HG03159 (cell line): ENCODE measurements at regions not wholly inside any gene's neighbourhood (a gene's known extent, or its start where the extent isn't known, plus 50 kb on each side); places are given as distances from the start of the nearest gene placed in this dataset.
"Not testable (repeated sequence)": the region's sequence is repeated elsewhere in the genome, so short reads cannot be mapped to it uniquely, and the experiment has no call there.

Experiments
- ATAC-seq: cut with Tn5 transposase; IDR thresholded peaks from one replicate; pipeline ENCODE4 v1.9.1; 2021; ENCODE audit warnings: mild to moderate bottlenecking, moderate library complexity; ENCODE audit not compliant: unreplicated experiment

DNA sequence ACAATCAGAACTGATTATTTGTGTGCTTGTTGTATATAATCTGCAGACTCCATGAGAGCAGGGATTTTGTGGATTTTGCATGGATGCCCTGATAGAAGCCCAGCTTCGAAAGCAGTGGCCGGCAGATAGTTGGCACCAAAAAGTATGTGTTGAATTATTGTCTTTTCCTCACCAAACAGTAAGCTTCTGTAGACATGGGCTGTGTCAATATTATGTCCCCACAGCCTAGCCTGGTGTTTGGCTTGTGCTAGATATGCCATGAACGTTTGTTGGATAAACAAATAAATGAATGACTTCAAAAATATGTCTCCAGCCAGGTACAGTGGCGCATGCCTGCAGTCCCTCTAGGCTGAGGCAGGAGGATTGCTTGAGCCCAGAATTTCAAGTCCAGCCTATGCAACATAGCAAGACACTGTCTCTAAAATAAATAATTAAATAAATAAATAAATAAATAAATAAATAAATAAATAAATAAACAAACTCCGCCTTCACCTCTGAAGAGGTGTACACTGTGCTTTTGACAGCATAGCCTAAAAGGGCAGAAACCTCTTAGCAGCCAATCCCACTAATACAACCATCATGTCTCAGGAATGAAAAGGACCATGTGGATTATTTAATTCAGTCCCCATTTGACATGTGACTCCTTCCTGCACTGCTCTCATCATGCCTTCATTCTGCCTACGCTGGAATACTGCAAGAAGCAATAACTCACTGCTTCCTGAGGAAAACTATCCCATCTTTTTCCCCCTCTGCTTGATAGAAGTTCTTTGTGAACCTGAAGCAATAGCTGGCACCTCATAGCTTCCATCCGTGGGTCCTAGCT is 335.2 kb downstream of the FBXW7 start:
- ATAC-seq: no peak

DNA sequence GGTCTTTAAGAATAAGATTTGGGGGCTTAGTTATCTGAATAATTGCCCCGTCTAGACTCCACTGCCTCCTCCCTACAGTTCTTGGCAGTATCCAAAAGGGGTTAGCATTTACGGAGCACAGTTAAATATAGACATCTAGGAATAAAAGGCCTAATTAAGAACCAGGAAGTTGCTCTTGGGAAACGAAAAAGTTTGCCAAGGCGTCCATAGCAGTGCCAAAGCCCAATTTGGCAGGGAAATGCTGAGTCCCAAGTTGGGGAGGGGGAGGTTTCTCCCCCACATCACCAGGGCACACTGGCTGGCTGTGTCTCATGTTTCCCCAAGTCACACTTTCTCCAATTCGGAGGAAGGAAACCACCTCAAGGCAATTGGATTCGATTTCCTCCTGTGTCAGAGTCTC is 338.7 kb downstream of the FBXW7 start:
- ATAC-seq: no peak

DNA sequence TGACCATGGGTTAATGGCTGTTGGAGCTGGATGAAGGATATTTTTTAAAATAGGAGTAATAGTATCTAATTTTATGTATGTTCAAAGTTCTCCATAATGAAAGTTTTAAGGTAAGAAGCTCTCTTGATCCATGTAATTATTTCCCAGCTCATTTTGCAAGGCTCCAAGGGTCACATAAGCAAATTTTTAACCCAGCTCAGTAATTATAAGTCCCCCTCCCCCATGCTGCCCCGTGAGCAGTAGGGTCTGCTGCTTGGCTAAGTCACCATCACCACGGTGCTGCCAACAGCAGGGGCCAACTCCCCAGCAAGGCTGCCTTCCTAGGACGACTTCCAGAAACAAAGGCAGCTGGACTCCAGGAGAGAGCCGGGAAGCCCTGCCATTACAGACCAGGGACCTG is 340.0 kb downstream of the FBXW7 start:
- ATAC-seq: no peak

DNA sequence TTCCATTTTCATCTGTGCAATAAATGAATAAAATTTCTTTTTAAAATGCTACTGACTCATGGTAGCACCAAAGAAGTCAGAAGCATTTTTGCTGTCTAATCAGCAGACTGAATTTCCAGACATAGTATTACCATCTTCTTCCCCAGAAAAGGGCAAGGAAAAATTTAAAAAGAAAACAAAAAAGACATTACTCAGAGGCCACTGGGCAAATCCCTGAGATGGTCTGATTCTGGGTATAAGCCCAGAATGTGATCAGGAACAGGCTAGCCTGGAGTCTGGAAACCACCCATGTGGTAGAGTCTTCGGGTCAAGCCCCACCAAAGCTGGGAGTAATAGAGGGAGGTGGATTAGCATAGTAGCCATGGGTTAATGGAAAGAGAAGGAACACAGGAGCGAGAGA is 342.8 kb downstream of the FBXW7 start:
- ATAC-seq: no peak

DNA sequence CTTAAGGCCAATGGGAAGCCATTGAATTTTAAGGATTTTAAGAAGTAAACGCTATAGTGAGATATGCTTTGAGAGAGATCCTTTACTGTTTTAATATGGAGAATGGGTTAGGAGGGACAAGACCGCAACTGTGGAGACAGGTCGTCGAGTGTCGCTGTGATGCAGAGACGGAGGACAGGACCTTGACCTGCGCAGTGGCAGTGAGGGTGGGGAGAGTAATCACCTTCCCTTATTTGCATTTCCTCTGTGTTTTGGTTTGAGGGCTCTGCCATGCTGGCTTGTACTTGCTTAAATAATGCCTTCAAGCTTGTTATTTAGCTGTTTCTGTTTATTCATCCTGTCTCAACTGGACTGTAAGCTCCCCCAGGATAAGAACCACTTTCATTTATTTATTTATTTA is 345.0 kb downstream of the FBXW7 start:
- no peak for ATAC-seq

DNA sequence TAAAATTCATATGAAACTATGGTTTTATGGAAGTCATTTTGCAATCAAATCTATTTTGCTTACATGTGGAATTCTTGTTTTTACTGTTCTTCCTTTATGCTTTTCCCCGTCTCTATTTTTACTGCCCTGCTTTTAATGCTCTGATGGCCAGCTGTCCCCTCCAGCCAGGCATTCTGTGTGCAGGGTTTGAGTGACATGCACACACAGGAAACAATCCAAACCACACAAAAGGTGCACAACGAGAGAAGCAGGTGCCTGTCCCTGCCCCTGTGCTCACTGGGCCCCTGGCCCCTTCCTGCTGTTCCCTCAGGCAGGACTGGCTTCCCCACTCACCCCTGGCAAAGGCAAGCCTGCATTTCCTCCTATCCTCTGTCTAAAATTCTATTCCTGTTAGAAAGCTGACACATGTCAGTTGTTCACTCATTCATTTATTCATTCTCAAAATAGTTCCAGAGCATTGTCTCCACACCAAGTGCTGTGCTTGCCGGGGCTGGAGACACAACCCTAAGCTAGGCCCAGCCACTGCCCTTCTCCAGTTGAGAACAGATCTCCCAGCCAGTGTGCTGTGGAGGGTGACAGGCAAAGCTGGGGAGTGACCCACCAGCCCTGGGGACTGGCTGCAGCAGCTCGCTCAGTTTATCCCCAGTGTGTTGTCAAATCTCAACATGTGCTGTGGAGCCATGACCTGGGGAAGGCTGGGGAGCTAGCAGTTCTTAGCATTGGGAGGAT is 346.3 kb downstream of the FBXW7 start:
- peak; percentile 67 for ATAC-seq

DNA sequence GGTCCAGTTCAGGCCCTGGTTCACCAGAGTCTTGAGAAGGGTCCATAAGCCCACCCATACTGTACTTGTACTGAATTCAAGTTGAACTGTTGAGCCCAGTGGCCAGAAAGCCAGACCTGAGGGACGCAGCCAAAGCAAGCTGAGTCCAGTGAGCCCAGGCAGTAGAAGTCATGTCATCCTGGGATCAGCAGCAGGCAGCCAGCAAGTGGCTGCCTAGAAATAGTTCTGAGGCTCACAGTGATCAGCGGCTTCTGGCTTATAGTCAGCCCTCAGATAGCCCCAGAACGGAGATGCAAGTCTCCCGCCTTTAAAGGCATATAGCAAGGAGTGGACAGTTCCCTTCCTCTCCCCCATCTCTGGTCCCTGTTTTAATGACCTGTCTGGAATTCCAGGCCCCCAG is 347.1 kb downstream of the FBXW7 start:
- ATAC-seq: no peak

DNA sequence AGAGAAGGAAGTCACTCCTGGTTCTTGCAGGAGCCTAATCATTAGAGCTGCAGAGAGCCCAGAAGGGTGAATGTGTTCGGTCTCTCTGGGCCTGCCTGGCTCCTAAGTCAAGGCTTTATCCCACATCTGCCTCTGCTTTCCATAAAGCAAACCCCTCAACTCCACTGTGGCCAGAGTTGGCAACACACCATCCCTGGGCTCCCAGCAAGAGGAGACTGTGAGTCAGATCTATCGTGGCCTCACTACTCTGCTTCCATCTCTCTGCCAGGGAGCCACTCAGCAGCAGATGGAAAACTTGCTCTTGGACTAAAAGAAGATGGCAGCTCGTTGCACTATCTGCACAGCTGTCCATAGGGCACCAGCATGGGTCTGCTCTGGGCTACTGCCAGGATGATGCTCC is 348.2 kb downstream of the FBXW7 start:
- no peak for ATAC-seq

DNA sequence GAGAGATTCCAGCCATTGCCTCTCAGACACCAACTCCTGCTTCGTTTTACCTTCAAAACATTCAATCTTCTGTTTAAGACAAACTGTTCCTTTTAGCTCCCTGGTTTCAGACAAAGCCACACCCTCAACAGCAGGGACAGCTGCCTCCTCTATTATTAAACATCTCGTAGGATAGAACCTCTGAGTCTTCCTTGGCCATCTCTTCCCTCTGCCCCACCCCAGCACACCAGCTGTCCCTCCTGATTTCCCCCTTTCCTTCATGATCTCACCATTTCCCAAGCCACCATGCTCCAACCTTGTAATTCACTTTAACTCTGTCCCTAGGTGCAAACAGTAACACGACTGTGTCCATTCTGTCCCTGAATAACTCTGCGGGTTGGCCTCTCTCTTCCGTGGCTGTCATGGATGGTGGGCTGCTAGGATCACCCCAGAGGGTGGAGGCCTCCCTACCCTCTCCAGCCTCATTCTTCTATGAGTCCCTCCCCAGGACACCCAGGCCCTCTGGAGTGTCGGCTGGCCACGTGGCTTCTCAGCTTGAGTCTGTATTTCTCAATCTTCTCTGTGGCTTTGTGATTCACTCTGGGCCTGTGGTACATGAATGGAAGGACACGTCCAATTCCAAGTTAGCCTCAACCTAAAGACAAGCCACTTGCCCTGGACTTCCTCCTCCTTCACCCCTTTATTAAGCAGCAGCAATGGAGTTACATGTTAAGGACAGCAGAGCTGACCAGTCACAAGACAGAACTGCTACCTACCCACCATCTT is 349.9 kb downstream of the FBXW7 start:
- no peak for ATAC-seq

DNA sequence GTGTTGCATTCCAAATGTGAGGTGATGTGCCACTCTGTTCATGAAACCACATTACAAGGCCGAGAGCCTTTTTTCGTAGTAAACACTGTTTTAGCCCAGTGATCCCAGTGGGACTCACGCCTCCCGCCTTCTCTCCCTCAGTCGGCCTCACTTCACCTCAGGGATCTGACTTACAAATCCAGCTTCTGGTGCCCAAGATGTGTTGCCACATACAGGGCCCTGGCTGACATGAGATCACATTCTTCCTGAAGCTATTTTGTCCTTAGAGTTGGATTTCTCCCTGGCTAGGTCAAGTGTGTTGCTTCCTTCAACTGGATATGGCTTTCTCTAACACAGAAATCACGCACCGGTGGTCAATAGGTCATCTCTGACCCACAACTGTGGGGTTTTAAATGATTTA is 354.7 kb downstream of the FBXW7 start:
- no peak for ATAC-seq

DNA sequence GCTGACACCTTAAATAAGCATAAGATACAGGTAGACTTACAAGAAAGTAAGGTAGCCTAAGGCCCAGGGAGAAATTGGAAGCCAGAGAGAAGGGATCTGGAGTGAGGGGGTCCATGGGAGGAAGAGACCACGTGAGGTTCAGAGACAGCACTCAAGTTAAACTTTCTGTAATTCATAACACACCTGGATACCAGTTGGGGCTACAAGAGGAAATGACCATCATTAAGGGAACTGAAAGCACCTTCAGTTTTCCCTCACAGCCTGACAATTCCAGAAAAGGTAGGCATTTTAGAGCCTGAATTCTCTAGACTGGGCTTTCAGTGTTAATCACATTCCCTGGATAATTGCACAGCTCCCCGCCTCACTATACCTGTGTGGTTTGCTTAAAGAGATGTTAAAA is 355.5 kb downstream of the FBXW7 start:
- ATAC-seq: no peak

DNA sequence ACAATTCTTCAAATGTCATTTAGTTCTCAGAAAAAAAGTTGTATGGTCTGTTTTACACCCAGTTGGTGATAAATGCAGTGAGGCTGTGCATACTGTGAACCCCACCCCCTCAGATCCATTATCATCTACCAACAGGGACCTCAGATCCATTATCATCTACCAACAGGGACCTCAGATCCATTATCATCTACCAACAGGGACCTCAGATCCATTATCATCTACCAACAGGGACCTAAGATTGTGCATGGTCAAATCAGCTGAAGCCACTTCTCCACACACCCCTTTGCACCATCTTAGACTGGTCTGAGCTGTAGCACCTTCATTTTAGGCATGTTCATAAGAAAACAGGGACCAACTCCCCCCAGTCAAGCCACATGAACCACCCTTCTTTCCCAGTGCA is 358.4 kb downstream of the FBXW7 start:
- ATAC-seq: not testable (repeated sequence)

DNA sequence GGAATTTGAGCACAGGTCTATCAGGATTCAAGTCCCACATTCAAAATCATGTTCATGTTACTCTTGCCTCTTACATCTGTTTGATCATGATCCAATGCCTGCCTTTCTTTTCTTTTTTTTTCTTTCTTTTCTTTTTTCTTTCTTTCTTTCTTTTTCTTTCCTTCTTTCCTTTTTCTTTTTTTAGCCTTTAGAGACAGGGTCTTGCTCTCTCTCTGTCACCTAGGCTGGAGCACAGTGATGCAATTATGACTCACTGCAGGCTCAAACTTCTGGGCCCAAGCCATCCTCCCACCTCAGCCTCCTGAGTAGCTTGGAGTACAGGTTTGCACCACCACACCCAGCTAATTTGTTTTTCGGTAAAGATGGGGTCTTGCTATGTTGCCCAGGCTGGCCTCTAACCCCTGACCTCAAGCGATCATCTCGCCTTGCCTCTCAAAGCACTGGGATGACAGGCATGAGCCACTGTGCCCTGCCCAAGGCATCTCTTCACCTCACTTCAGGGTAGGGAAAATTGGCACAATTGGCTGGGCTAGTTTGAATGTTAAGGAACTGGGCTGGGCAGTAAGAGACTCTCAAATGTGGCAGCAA is 359.2 kb downstream of the FBXW7 start:
- no peak for ATAC-seq

DNA sequence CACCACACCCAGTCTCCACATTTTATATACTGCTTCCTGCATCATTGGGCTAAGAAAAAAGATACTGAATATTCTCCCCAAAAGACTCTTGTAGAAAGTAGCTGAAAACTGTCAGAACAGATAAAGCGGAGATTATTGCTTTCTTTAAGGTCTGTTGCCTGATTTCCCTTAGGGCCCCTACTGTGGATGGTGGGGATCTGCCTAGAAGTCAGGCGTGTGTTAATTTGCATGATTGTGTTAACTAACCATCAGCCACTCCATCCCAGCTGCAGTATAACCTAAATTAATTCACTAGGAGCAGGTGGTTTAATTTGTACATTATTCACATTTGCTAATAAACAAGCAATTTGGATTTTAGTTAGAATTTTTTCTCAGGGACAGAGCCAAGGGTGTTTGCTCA is 360.3 kb downstream of the FBXW7 start:
- no peak for ATAC-seq

DNA sequence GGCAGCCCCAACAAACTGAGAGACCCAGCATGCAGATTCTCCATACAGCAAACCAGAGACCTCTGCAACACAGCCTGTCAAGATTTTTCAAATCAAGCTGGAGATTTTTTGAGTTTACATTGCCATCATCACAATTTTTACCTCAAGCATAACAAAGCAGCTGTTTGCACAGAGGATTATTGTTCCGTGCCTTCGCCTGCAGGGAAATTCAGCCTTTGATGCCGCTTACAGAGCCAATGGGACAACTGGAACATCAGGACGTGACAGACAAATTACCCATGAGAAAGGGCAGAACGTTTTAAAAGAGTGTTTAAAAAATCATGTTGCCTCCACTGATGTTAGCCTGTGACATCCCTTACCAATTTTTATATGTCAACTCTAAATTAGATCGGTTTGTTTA is 363.7 kb downstream of the FBXW7 start:
- no peak for ATAC-seq

DNA sequence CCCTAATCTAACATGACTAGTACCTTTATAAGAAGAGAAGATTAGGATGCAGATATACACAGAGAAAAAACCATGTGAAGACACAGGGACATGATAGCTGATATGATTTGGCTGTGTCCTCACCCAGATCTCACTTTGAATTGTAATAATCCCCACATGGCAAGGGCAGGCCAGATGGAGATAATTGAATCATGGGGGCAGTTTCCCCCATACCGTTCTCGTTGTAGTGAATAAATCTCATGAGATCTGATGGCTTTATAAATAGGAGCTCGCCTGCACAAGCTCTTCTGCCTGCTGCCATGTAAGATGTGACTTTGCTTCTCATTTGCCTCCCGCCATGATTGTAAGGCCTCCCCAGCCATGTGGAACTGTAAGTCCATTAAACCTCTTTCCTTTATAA is 364.3 kb downstream of the FBXW7 start:
- ATAC-seq: no peak

DNA sequence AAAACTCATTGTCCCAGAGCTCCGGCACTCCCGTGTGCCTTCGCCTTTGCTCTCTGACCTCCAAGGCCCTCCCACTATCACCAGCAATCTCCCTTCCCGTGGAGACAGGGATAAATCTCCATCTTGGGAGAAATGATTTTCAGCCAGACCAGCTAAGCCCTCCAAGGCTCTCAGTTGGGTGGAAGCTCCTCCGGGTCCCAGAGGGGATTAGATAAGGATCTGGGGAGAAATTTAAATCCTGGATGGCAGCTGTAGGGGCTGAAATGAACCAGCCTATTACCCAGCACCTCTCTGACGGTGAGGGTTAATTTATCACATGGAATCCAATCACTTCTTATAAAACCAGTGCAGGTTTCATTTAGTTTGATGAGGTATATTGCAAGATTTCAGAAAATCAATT is 366.2 kb downstream of the FBXW7 start:
- ATAC-seq: no peak

DNA sequence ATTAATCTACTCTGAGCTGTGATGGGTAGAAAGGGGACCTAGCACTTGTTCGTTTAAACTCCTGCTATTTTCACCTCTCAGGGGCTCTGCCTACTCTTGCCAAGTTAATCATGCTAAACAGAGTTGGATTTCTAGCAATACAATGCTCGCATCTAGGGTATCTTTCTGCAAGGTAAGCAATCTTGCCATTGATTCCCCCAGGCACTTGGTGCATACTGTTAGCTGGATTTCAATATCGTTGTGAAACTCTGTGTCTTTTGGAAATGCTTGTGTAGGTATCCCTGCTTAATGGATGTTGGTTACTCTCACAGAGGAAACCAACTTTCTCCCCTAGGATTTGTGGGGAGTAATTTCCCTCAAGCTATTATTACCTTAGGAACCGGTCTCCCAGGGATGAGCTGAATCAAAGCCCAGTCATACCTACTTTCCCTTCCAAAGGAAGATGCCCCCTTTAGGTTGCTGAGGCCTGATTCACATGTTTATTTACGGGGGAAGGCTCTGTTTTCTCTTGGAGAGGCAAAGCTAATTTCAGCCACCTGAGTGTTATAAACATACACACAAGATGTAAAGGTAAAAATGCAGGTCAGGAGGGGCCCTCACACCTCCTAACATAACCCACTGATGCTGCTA is 366.8 kb downstream of the FBXW7 start:
- ATAC-seq: no peak

DNA sequence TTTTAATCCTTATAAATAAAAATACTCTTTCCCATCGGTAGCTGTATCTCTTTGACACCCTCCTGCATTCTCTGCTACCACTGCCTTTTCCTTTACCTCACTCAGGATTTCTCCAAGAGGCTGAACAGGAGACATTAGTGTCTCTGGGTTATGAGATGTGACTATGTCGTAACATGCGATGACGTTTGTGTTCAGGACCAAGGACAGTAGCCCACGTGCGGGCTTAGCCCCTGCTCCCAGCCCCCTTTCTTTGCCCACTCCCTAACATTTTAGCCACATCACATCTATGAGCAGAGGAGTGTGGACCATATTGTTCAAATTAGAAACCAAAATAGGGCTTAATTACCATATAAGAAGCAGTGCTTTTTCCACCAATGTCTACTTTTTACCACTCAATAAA is 369.3 kb downstream of the FBXW7 start:
- no peak for ATAC-seq

DNA sequence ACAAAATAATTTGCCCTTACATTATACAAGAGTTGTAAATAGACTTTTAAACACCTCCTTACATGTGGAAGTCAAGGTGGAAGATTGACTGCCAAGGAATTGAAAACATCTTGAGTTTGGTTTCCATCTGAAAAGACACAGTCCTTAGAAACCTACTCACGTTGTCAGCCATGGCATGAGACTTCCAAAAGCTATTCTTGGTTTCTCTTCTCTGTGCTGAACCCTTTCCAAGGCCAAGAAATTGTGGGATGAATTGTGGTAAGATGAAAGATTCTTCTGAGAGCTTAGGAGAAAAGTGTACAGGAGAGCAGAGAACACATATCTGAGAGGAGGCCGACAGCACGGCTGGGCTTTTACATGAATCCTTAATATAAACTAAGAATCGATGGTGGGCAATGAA is 370.0 kb downstream of the FBXW7 start:
- ATAC-seq: no peak

DNA sequence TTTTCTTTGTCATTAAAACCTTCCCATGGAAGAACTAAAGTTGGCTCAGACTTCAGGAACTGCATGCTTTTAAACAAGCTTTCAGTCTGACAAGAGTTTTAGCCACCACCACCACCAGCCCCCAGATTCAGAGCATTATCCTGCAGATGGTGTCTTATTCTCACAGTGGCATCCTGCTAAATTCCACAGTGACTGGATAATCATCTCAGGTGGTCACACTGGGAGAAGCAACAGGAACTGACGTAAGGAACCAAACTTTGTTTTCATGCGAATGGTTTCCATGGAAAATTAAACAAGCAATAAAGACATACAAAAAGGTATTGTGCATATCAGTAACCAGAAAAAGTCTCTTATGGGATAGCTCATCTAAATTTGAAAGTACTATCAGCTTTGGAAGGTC is 370.7 kb downstream of the FBXW7 start:
- ATAC-seq: no peak
